SK-N-SH treated with all-trans-retinoic acid at 6 μM for 48 hours (cell line): ENCODE measurements at regions not wholly inside any gene's neighbourhood (a gene's known extent, or its start where the extent isn't known, plus 50 kb on each side); places are given as distances from the start of the nearest gene placed in this dataset.

ENCODE experiments used
- ATAC-seq: fragments of 200-7000 bp; cut with Tn5 transposase; 3 replicates; pipeline ENCODE4 v1.9.1; 2020; ENCODE audit warnings: mild to moderate bottlenecking, moderate library complexity
- ARNTL ChIP-seq: fragments of 450-650 bp; formaldehyde crosslinking; IDR thresholded peaks from 2 replicates; pipeline ENCODE4 v1.5.0; 2020; ENCODE audit warnings: low read depth, mild to moderate bottlenecking, moderate library complexity, borderline replicate concordance
- BACH2 ChIP-seq: fragments of 250-450 bp; sonication (Bioruptor Pico); IDR thresholded peaks from 2 replicates; pipeline ENCODE4 v1.9.0; 2021; ENCODE audit warnings: mild to moderate bottlenecking, borderline replicate concordance
- CSDC2 ChIP-seq: fragments of 250-450 bp; sonication (Bioruptor Pico); IDR thresholded peaks from 2 replicates; pipeline ENCODE4 v1.5.0; 2020; ENCODE audit warnings: mild to moderate bottlenecking, moderate library complexity
- ESRRG ChIP-seq: fragments of 250-450 bp; sonication (Bioruptor Pico); IDR thresholded peaks from 2 replicates; pipeline ENCODE4 v1.6.1; 2021; ENCODE audit warnings: mild to moderate bottlenecking
- GLIS3 ChIP-seq: fragments of 250-450 bp; sonication (Bioruptor Pico); IDR thresholded peaks from 2 replicates; pipeline ENCODE4 v1.5.0; 2020; ENCODE audit warnings: mild to moderate bottlenecking, moderate library complexity
- ISL1 ChIP-seq: fragments of 250-450 bp; sonication (Bioruptor Pico); IDR thresholded peaks from 2 replicates; pipeline ENCODE4 v2.1.2; 2022; ENCODE audit warnings: mild to moderate bottlenecking, moderate library complexity
- OSR1 ChIP-seq: fragments of 250-450 bp; sonication (Bioruptor Pico); IDR thresholded peaks from 2 replicates; pipeline ENCODE4 v1.8.0; 2022; ENCODE audit warnings: moderate library complexity, mild to moderate bottlenecking, inconsistent platforms
- PPARA ChIP-seq: fragments of 250-450 bp; sonication (Bioruptor Pico); IDR thresholded peaks from 2 replicates; pipeline ENCODE4 v1.5.0; 2020; ENCODE audit warnings: mild to moderate bottlenecking, borderline replicate concordance
- RARB ChIP-seq: fragments of 250-450 bp; sonication (Bioruptor Pico); IDR thresholded peaks from 2 replicates; pipeline ENCODE4 v1.8.0; 2021; ENCODE audit warnings: mild to moderate bottlenecking, moderate library complexity
- SNAI2 ChIP-seq: fragments of 250-450 bp; sonication (Bioruptor Pico); IDR thresholded peaks from 2 replicates; pipeline ENCODE4 v1.5.0; 2020; ENCODE audit warnings: mild to moderate bottlenecking, moderate library complexity
- TCF4 ChIP-seq: fragments of 250-450 bp; sonication (Bioruptor Pico); IDR thresholded peaks from 2 replicates; pipeline ENCODE4 v1.8.0; 2021; ENCODE audit warnings: mild to moderate bottlenecking, moderate library complexity, borderline replicate concordance
- ZC3H10 ChIP-seq: fragments of 250-450 bp; sonication (Bioruptor Pico); IDR thresholded peaks from 2 replicates; pipeline ENCODE4 v1.5.1; 2021; ENCODE audit warnings: mild to moderate bottlenecking, moderate library complexity
- ZFP3 ChIP-seq: fragments of 250-450 bp; sonication (Bioruptor Pico); IDR thresholded peaks from 2 replicates; pipeline ENCODE4 v1.5.0; 2020; ENCODE audit warnings: mild to moderate bottlenecking, moderate library complexity
- ZFP30 ChIP-seq: fragments of 450-650 bp; formaldehyde crosslinking; IDR thresholded peaks from 2 replicates; pipeline ENCODE4 v1.5.0; 2022; ENCODE audit warnings: mild to moderate bottlenecking, moderate library complexity
- ZNF565 ChIP-seq: fragments of 450-650 bp; formaldehyde crosslinking; conservative IDR thresholded peaks from 2 replicates; pipeline ENCODE4 v1.5.0; 2020; ENCODE audit warnings: low read depth, mild to moderate bottlenecking, moderate library complexity
- ZNF70 ChIP-seq: fragments of 450-650 bp; formaldehyde crosslinking; IDR thresholded peaks from 2 replicates; pipeline ENCODE4 v1.5.0; 2020; ENCODE audit warnings: mild to moderate bottlenecking, moderate library complexity
- ZNF8 ChIP-seq: fragments of 450-650 bp; formaldehyde crosslinking; IDR thresholded peaks from 2 replicates; pipeline ENCODE4 v1.5.0; 2020; ENCODE audit warnings: mild to moderate bottlenecking, moderate library complexity
- TF ChIP-seq, protein P1 (sequence below): fragments of 250-450 bp; sonication (Bioruptor Pico); IDR thresholded peaks from 2 replicates; pipeline ENCODE4 v1.8.0; 2021; ENCODE audit warnings: low read depth, mild to moderate bottlenecking, moderate library complexity, borderline replicate concordance
- TF ChIP-seq, protein P2 (sequence below): fragments of 250-450 bp; sonication (Bioruptor Pico); IDR thresholded peaks from 2 replicates; pipeline ENCODE4 v1.8.0; 2020; ENCODE audit warnings: mild to moderate bottlenecking, moderate library complexity, borderline replicate concordance
- TF ChIP-seq, protein P3 (sequence below): fragments of 250-450 bp; sonication (Bioruptor Pico); IDR thresholded peaks from 2 replicates; pipeline ENCODE4 v1.5.1; 2020; ENCODE audit warnings: low read depth, mild to moderate bottlenecking, moderate library complexity
- TF ChIP-seq, protein P4 (sequence below): fragments of 250-450 bp; sonication (Bioruptor Pico); IDR thresholded peaks from 2 replicates; pipeline ENCODE4 v1.5.1; 2021; ENCODE audit warnings: mild to moderate bottlenecking, moderate library complexity

DNA sequence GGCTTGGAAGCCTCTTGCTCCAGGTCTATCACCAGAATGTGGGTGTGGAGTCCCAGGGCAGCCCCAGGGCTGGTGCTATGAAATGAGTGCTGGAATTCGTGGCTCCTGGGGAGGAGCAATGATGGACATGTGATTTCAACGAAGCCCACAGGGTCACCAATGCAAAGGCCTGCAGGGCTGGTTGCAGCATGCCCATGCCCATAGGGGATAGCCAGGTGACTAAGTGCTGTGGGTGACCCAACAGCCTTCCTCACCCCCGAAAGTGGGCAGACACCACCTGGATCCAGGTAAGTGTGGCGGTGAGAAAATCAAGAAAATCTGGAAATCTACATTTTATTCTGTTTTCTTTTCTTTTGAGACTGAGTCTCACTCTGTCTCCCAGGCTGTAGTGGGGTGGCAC is 87.5 kb upstream of the GPRC5B start:
- no peak for ATAC-seq
- TF ChIP-seq ZNF70 (no peak), ZFP3 (CRISPR knock-in tag) (no peak), RARB (CRISPR knock-in tag) (no peak), ZNF565 (CRISPR knock-in tag) (no peak), ZNF8 (CRISPR knock-in tag) (no peak), BACH2 (CRISPR knock-in tag) (no peak), CSDC2 (no peak), ZFP30 (CRISPR knock-in tag) (no peak), ISL1 (CRISPR knock-in tag) (no peak), ZC3H10 (CRISPR knock-in tag) (no peak), SNAI2 (no peak), TCF4 (CRISPR knock-in tag) (no peak), PPARA (CRISPR knock-in tag) (no peak)
- TF ChIP-seq, protein P1, sequence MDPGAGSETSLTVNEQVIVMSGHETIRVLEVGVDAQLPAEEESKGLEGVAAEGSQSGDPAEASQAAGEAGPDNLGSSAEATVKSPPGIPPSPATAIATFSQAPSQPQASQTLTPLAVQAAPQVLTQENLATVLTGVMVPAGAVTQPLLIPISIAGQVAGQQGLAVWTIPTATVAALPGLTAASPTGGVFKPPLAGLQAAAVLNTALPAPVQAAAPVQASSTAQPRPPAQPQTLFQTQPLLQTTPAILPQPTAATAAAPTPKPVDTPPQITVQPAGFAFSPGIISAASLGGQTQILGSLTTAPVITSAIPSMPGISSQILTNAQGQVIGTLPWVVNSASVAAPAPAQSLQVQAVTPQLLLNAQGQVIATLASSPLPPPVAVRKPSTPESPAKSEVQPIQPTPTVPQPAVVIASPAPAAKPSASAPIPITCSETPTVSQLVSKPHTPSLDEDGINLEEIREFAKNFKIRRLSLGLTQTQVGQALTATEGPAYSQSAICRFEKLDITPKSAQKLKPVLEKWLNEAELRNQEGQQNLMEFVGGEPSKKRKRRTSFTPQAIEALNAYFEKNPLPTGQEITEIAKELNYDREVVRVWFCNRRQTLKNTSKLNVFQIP = no peak
- TF ChIP-seq, protein P2, sequence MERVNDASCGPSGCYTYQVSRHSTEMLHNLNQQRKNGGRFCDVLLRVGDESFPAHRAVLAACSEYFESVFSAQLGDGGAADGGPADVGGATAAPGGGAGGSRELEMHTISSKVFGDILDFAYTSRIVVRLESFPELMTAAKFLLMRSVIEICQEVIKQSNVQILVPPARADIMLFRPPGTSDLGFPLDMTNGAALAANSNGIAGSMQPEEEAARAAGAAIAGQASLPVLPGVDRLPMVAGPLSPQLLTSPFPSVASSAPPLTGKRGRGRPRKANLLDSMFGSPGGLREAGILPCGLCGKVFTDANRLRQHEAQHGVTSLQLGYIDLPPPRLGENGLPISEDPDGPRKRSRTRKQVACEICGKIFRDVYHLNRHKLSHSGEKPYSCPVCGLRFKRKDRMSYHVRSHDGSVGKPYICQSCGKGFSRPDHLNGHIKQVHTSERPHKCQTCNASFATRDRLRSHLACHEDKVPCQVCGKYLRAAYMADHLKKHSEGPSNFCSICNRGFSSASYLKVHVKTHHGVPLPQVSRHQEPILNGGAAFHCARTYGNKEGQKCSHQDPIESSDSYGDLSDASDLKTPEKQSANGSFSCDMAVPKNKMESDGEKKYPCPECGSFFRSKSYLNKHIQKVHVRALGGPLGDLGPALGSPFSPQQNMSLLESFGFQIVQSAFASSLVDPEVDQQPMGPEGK (CRISPR knock-in tag) = no peak
- TF ChIP-seq, protein P3, sequence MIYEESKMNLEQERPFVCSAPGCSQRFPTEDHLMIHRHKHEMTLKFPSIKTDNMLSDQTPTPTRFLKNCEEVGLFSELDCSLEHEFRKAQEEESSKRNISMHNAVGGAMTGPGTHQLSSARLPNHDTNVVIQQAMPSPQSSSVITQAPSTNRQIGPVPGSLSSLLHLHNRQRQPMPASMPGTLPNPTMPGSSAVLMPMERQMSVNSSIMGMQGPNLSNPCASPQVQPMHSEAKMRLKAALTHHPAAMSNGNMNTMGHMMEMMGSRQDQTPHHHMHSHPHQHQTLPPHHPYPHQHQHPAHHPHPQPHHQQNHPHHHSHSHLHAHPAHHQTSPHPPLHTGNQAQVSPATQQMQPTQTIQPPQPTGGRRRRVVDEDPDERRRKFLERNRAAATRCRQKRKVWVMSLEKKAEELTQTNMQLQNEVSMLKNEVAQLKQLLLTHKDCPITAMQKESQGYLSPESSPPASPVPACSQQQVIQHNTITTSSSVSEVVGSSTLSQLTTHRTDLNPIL (CRISPR knock-in tag) = no peak

DNA sequence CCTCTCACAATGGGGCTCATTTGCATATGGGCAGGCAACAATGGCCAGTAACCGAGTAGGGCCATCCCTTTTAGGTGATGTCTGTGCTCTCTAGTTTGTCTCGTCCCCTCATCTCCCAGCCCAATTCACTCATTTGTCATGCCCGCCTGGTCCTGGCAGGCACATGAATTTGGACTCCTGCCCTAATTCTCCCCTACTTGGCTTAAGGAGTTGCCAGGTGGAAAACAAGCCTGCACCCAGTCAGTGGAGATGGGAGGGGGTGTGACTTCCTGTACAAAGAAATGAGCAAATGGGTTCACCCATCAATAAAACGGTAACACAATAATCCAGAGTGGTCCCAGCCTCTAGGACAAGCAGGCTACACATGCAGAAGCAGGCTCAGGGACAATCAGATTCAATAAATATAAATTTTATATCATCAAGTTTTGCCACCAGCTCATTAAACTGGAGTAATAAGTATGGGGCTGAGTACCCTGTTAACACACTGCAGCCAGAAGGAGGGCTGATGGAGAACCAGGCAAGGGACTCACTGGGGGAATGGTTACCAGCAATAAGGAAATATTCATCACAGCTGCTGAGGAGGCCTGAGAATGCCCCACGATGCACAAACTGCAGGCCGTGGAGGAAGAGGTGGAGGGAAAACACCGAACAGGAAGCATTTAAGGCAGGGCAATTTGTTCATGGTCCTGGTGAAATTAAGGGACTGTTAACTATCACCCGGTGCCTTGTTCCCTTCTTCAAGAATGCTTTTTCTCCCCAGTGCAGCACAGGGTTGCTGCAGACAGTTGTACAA is 84.4 kb upstream of the GPRC5B start:
- ATAC-seq = no peak
- TF ChIP-seq ZNF565 (CRISPR knock-in tag) (no peak), ZFP30 (CRISPR knock-in tag) (no peak), ZNF70 (no peak), ARNTL (no peak), ESRRG (CRISPR knock-in tag) (no peak), BACH2 (CRISPR knock-in tag) (no peak), TCF4 (CRISPR knock-in tag) (no peak), OSR1 (CRISPR knock-in tag) (no peak), ZNF8 (CRISPR knock-in tag) (no peak), ZC3H10 (CRISPR knock-in tag) (no peak), ISL1 (CRISPR knock-in tag) (no peak), ZFP3 (CRISPR knock-in tag) (no peak), SNAI2 (no peak), GLIS3 (no peak)
- TF ChIP-seq, protein P1 = no peak
- TF ChIP-seq, protein P3 (CRISPR knock-in tag) = no peak
- TF ChIP-seq, protein P4, sequence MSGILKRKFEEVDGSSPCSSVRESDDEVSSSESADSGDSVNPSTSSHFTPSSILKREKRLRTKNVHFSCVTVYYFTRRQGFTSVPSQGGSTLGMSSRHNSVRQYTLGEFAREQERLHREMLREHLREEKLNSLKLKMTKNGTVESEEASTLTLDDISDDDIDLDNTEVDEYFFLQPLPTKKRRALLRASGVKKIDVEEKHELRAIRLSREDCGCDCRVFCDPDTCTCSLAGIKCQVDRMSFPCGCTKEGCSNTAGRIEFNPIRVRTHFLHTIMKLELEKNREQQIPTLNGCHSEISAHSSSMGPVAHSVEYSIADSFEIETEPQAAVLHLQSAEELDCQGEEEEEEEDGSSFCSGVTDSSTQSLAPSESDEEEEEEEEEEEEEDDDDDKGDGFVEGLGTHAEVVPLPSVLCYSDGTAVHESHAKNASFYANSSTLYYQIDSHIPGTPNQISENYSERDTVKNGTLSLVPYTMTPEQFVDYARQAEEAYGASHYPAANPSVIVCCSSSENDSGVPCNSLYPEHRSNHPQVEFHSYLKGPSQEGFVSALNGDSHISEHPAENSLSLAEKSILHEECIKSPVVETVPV (CRISPR knock-in tag) = no peak
- TF ChIP-seq, protein P2 (CRISPR knock-in tag) = no peak
